Activated naive CD8-positive, alpha-beta T cell treated with anti-CD3 and anti-CD28 coated beads, Interleukin-2, amount 50 U/mL, for 24 hours (primary cell): ENCODE measurements at regions not wholly inside any gene's neighbourhood (a gene's known extent, or its start where the extent isn't known, plus 50 kb on each side); places are given as distances from the start of the nearest gene placed in this dataset.

ENCODE experiments used
- ATAC-seq: fragments of 150-1000 bp; cut with Tn5 transposase; one replicate; pipeline ENCODE4 v1.10.0; 2021
- DNase-seq: peaks from one replicate; pipeline ENCODE4 v3.0.0; 2021
- H3K27ac Mint-ChIP-seq: one replicate; pipeline ENCODE4 v1.8.0; 2021; ENCODE audit warnings: mild to moderate bottlenecking, mixed read lengths
- H3K27me3 Mint-ChIP-seq: one replicate; pipeline ENCODE4 v1.8.0; 2021; ENCODE audit warnings: mixed read lengths
- H3K36me3 Mint-ChIP-seq: one replicate; pipeline ENCODE4 v1.8.0; 2021; ENCODE audit warnings: low read depth, mixed read lengths
- H3K4me1 Mint-ChIP-seq: one replicate; pipeline ENCODE4 v1.8.0; 2021; ENCODE audit warnings: mixed read lengths
- H3K4me3 Mint-ChIP-seq: one replicate; pipeline ENCODE4 v1.8.0; 2021; ENCODE audit warnings: mild to moderate bottlenecking, moderate library complexity, mixed read lengths
- H3K9me3 Mint-ChIP-seq: one replicate; pipeline ENCODE4 v1.8.0; 2021; ENCODE audit warnings: mixed read lengths

DNA sequence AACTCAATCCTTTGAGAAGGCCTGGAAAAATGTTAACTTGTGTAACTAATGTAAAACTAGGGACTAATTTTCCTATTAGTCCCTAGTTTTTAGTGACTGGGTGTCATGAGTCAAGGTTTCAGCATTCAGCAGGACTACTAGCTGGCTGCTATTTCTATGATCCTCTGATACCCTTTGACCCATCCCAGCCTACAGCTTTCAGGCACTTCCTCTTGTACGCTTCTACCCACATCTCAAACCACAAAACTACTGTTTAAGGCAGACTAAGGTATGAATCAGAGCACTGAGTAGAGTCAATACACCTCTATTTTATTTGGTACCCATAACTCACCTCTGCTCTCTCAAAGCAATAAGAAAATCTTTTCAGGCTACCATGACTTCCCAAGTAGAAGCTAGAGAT, 809.6 kb downstream of the PDHA2 start:
- ATAC-seq = no peak
- no peak overlapping the region for H3K27ac Mint-ChIP-seq
- no peaks in the 10 kb centered on the region for H3K27me3 Mint-ChIP-seq
- H3K9me3 Mint-ChIP-seq = peaks cover 7% of the 10 kb centered on the region
- H3K36me3 Mint-ChIP-seq = no peaks in the 10 kb centered on the region
- no peak for DNase-seq
- H3K4me1 Mint-ChIP-seq = no peaks in the 10 kb centered on the region
- no peak overlapping the region for H3K4me3 Mint-ChIP-seq

DNA sequence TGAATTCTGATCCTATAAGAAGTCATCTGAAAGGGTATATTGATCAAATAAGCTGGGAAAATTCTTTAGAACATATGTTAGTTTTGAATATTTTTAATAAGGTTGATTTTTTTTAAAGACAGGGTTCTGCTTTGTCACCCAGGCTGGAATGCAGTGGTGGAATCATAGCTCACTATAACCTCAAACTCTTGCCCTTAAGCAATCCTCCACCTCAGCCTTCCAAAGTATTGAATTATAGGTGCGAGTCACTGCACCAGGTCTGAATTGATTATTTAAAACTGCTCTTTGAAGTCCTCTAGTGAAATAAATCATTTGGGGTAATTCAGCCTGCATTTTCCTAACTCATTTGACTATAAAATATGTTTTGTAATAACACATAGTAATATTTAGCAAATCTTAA, 812.3 kb downstream of the PDHA2 start:
- H3K9me3 Mint-ChIP-seq = peaks cover under 1% of the 10 kb centered on the region
- H3K27me3 Mint-ChIP-seq = no peaks in the 10 kb centered on the region
- no peak overlapping the region for H3K4me3 Mint-ChIP-seq
- no peak overlapping the region for H3K27ac Mint-ChIP-seq
- DNase-seq (no peak), ATAC-seq (no peak)
- no peaks in the 10 kb centered on the region for H3K36me3 Mint-ChIP-seq
- H3K4me1 Mint-ChIP-seq = no peaks in the 10 kb centered on the region

DNA sequence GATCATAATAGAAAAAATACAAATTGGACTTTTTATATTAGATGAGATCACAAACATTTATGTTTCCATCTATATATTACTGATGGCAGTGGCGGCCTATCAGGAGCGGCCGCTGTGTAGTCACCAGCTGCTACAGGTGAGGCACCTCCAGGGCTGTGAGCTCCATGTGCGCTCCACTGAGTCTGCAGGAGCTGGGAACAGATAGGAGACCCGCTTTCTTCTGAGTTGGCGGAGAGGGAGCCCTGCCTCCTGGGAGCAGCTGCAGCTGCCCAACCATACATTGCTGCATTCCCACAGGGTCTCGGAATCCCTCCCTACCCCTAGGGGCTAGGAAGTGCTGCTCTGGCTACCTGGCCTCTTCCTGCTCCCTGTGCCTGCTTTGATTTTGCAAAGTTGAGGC, 812.9 kb downstream of the PDHA2 start:
- no peak overlapping the region for H3K27ac Mint-ChIP-seq
- H3K9me3 Mint-ChIP-seq = no peaks in the 10 kb centered on the region
- H3K36me3 Mint-ChIP-seq = no peaks in the 10 kb centered on the region
- H3K27me3 Mint-ChIP-seq = no peaks in the 10 kb centered on the region
- DNase-seq (no peak), ATAC-seq (no peak)
- H3K4me3 Mint-ChIP-seq = no peak overlapping the region
- no peaks in the 10 kb centered on the region for H3K4me1 Mint-ChIP-seq

DNA sequence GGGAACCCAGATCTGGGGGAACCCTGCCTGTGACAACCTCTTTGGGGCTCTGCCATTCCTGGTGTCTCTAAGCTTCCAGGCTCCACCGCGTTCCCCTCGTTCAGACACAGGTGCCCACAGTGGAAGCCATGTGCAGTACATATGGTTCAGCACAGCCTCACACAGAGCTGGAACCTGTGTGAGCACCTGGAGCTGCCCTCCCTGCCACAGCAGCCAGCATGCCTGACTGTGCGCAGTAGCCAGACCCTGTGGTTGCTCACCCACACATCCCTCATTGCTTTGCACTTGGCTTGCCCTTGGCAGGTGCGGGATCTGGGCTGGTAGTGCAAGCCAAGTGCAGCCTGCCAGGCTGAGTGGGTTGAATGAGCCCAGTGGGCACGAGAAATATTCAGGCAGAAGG, 814.2 kb downstream of the PDHA2 start:
- Mint-ChIP-seq H3K9me3 (no peaks in the 10 kb centered on the region), H3K36me3 (no peaks in the 10 kb centered on the region), H3K4me3 (no peak overlapping the region), H3K27me3 (no peaks in the 10 kb centered on the region), H3K4me1 (no peaks in the 10 kb centered on the region), H3K27ac (no peak overlapping the region)
- no peak for DNase-seq
- no peak for ATAC-seq

DNA sequence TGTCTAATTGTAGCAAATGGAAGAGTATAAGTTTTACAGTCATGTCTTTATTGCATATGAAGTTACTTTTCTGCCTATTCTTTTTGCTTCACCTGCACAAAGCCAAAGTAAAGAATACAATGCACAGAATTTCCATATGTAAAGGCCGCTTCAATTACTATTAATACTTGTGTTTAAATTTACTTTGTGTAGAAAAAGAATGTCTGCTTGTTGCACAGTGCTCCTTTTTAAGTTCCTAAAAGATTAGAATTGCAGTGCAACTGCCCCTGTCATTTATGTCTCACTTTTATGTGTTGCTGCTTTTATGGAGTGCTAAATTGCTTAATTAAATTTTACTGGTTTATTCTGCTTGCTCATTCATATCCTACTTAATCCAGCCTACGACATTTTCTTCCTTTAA, 830.5 kb downstream of the PDHA2 start:
- no peak for ATAC-seq
- Mint-ChIP-seq H3K27me3 (no peaks in the 10 kb centered on the region), H3K36me3 (no peaks in the 10 kb centered on the region), H3K9me3 (peaks cover 2% of the 10 kb centered on the region), H3K4me3 (no peak overlapping the region), H3K4me1 (no peaks in the 10 kb centered on the region), H3K27ac (no peak overlapping the region)
- no peak for DNase-seq

DNA sequence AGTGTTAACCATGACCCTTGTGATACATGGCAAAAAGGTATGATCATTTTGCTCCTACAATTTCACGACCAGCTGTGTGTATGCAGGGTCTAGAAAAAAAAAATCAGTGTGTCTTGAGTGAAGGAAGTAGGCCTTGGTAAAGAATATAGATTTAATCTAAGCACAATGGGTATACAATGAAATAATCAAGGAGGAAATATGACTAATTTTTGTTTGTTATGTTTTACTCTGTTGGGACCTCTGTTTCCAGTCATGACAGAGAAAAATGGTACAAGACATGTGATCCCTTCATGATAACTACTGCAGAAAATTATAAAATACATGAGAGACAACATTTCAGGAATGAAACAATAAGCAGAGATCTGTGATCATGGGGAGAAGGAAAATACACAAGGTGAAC, 835.5 kb downstream of the PDHA2 start:
- no peak overlapping the region for H3K27ac Mint-ChIP-seq
- H3K36me3 Mint-ChIP-seq = no peaks in the 10 kb centered on the region
- peaks cover 4% of the 10 kb centered on the region for H3K9me3 Mint-ChIP-seq
- H3K27me3 Mint-ChIP-seq = no peaks in the 10 kb centered on the region
- ATAC-seq (no peak), DNase-seq (no peak)
- no peaks in the 10 kb centered on the region for H3K4me1 Mint-ChIP-seq
- H3K4me3 Mint-ChIP-seq = no peak overlapping the region

DNA sequence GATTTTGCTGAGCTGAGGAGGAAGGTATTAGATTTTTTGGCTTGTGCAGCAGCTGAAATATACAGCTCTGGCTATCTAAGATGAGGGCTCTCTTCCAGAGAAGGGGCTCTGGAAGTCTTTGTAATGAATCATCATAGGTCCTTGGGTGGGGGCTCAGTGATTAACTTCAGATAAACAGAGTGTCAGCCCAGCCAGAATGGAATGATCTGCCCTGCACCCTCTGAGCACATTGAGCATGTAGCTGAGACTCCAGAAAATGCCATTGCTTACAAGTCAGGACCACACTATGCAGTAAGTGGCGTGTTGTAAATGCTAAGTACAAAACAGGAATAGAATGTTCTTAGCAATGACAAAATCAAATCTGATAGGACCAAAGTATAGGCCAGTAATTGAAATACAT, 836.0 kb downstream of the PDHA2 start:
- ATAC-seq (no peak), DNase-seq (no peak)
- peaks cover 4% of the 10 kb centered on the region for H3K9me3 Mint-ChIP-seq
- no peak overlapping the region for H3K27ac Mint-ChIP-seq
- H3K27me3 Mint-ChIP-seq = no peaks in the 10 kb centered on the region
- H3K4me3 Mint-ChIP-seq = no peak overlapping the region
- no peaks in the 10 kb centered on the region for H3K36me3 Mint-ChIP-seq
- no peaks in the 10 kb centered on the region for H3K4me1 Mint-ChIP-seq

DNA sequence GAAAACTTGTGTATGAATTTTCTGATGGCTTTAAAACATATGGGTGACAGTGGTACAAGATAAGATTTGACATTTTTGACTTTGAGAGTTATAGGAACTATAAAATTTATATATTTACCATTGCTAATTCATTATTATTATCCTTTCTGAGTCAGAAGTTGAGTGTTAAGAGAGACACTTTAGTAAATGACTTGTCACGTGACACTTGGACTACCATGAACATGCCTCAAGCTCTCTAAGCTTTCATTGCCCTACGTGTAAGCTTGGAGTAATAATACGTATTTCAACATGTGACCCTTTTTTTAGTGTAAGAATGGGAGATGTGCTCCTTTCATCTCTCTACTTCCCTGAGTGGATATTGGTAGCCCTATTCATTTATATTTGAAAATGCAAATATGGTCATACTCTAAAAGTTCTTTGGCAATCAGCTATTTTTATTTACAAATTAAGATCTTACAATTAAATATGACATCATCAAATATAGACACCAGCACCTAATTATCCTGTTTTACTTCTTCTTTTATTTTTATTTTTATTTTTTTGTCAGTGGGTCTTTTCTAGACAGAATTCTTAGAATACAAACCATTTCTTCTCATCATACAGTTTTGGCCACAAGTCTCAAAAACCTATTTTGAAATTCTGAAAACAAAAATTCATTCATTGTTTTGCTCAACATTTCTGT, 837.0 kb downstream of the PDHA2 start:
- Mint-ChIP-seq H3K27me3 (no peaks in the 10 kb centered on the region), H3K4me3 (no peak overlapping the region), H3K27ac (no peak overlapping the region), H3K4me1 (no peaks in the 10 kb centered on the region), H3K9me3 (peaks cover 4% of the 10 kb centered on the region), H3K36me3 (no peaks in the 10 kb centered on the region)
- no peak for DNase-seq
- no peak for ATAC-seq

DNA sequence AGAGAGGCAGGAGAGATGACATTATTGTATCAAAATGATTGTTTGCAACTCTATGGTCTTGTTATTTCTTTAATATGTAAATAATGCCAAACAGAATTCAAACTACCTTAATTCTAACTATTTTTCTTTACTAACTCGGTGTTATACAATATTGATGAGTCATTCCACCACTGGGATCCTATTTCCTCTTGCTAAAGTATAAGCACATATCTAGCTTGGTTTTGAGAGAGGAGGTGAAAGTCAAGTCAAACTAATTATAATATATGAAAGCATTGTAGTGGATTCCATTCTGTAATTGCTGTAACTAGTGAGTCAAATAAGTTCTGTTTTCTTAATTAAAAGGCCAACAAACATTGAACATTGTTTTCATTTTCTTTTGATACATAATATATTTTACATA, 837.6 kb downstream of the PDHA2 start:
- peaks cover 4% of the 10 kb centered on the region for H3K9me3 Mint-ChIP-seq
- no peaks in the 10 kb centered on the region for H3K27me3 Mint-ChIP-seq
- no peaks in the 10 kb centered on the region for H3K36me3 Mint-ChIP-seq
- DNase-seq = no peak
- no peaks in the 10 kb centered on the region for H3K4me1 Mint-ChIP-seq
- no peak overlapping the region for H3K27ac Mint-ChIP-seq
- no peak for ATAC-seq
- H3K4me3 Mint-ChIP-seq = no peak overlapping the region

DNA sequence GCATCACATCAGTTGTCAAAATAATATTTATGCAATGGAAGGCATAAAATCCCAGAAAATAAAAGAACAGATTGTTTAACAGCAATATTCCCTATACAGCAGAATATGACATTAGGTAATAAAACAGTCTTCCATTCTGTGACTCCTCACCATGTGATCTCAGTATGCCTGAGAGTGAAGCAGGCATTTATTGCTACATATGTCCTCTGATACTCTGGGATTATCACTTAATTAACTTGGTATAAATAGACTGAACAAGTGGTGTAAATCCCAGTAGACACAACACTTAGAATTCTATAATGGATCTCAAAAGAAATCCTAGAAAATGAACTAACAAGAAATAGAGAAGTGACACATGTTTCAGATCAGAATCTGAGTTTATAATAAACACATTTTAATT, 841.3 kb downstream of the PDHA2 start:
- DNase-seq (no peak), ATAC-seq (no peak)
- no peak overlapping the region for H3K4me3 Mint-ChIP-seq
- no peaks in the 10 kb centered on the region for H3K36me3 Mint-ChIP-seq
- H3K9me3 Mint-ChIP-seq = peaks cover 9% of the 10 kb centered on the region
- no peaks in the 10 kb centered on the region for H3K27me3 Mint-ChIP-seq
- H3K27ac Mint-ChIP-seq = no peak overlapping the region
- no peaks in the 10 kb centered on the region for H3K4me1 Mint-ChIP-seq

DNA sequence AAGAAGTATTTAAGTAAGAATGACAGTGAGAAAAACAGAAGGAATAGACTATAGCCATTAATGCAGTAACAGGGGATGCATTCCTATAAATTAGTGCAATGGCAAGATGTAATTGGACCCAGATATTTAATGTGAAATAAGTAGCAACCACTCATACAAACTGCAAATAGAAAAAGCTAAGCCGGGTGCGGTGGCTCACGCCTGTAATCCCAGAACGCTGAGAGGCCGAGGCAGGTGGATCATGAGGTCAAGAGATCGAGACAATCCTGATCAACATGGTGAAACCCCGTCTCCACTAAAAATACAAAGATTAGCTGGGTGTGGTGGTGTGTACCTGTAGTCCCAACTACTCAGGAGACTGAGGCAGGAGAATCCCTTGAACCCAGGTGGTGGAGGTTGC, 845.8 kb downstream of the PDHA2 start:
- no peak for DNase-seq
- no peaks in the 10 kb centered on the region for H3K4me1 Mint-ChIP-seq
- H3K4me3 Mint-ChIP-seq = no peak overlapping the region
- H3K36me3 Mint-ChIP-seq = no peaks in the 10 kb centered on the region
- no peak for ATAC-seq
- H3K27ac Mint-ChIP-seq = no peak overlapping the region
- peaks cover 14% of the 10 kb centered on the region for H3K9me3 Mint-ChIP-seq
- H3K27me3 Mint-ChIP-seq = no peaks in the 10 kb centered on the region

DNA sequence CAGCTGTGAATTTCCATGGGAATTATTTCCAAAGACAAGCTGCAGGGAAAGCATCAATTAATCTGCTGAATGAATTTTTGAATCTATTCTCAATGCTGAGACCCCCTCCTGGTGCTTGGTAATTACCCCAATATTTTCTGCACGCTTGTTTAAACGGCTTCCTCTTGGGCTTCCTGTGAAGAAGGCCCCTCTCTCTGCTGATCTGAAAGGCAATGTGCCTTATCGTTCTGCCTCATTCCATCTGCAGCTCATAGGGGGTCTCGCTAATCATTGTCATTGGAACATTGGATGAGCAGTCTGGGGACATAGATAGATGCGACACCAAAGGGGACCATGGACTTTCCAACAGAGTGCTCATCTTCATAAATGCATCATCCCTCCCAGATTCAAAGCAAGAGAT, 851.6 kb downstream of the PDHA2 start:
- Mint-ChIP-seq H3K27ac (no peak overlapping the region), H3K4me1 (no peaks in the 10 kb centered on the region), H3K9me3 (peaks cover 14% of the 10 kb centered on the region), H3K27me3 (no peaks in the 10 kb centered on the region), H3K36me3 (no peaks in the 10 kb centered on the region), H3K4me3 (no peak overlapping the region)
- no peak for DNase-seq
- no peak for ATAC-seq

DNA sequence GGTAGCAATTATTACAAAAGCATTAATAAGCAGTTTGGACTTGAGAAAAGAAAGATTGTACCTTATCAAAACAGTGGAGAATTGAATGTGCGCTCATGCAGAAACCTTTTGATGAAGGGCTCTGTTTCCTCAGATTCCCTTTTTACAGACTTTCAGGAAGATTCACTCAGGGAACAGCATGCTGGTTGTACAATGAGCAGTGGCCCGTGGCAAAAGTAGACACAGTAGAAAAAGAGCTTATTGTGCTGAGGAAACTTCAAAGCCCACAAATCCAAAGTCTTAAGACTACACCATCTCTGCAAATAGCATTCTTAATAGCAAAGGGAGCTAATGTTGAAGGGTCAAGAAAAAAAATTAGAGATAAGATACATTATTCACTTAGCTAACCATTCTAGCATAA, 858.9 kb downstream of the PDHA2 start:
- Mint-ChIP-seq H3K9me3 (peaks cover 17% of the 10 kb centered on the region), H3K27me3 (no peaks in the 10 kb centered on the region), H3K4me1 (no peaks in the 10 kb centered on the region), H3K4me3 (no peak overlapping the region), H3K27ac (no peak overlapping the region), H3K36me3 (no peaks in the 10 kb centered on the region)
- ATAC-seq (no peak), DNase-seq (no peak)

DNA sequence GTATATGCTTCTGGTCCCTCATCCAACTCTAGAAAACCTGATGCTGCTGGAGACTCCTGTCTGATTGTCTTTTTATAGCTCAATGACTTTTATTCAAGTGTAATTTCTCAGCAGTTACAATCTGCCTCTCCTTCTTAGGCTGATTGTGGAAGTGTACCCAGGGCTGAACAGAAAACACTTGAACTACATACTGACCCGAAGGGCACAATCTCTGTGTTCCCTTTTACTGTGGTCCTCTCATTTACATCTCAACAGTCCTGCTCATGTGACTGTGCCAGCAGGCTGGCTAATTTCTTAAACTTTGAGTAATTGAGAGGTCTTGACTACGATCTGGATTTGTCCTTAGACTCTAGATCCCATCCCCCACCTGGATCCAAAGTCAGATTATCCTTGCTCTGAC, 863.4 kb downstream of the PDHA2 start:
- no peak for DNase-seq
- H3K27me3 Mint-ChIP-seq = no peaks in the 10 kb centered on the region
- ATAC-seq = no peak
- no peak overlapping the region for H3K4me3 Mint-ChIP-seq
- no peaks in the 10 kb centered on the region for H3K4me1 Mint-ChIP-seq
- H3K9me3 Mint-ChIP-seq = peaks cover 16% of the 10 kb centered on the region
- no peak overlapping the region for H3K27ac Mint-ChIP-seq
- no peaks in the 10 kb centered on the region for H3K36me3 Mint-ChIP-seq

DNA sequence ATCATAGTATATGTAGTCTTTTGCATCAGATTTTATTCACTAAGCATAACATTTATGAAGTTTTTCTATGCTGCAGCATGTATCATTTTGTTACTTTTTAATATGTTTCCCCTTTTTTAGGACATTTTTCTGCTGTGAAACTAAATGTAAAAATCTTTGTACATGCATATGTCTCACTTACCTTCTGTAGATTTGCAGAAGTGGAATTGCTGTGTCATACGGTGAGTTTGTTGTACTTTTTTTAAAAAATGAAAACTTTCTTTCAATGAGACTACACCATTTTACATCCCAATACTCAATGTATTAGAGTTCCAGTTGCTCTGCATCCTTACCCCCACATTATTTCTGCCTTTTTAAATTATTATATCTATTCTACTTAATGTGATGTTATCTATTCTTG, 868.9 kb downstream of the PDHA2 start:
- ATAC-seq = no peak
- Mint-ChIP-seq H3K4me3 (no peak overlapping the region), H3K4me1 (no peaks in the 10 kb centered on the region), H3K27ac (no peak overlapping the region), H3K9me3 (peaks cover 8% of the 10 kb centered on the region), H3K27me3 (no peaks in the 10 kb centered on the region), H3K36me3 (no peaks in the 10 kb centered on the region)
- no peak for DNase-seq

DNA sequence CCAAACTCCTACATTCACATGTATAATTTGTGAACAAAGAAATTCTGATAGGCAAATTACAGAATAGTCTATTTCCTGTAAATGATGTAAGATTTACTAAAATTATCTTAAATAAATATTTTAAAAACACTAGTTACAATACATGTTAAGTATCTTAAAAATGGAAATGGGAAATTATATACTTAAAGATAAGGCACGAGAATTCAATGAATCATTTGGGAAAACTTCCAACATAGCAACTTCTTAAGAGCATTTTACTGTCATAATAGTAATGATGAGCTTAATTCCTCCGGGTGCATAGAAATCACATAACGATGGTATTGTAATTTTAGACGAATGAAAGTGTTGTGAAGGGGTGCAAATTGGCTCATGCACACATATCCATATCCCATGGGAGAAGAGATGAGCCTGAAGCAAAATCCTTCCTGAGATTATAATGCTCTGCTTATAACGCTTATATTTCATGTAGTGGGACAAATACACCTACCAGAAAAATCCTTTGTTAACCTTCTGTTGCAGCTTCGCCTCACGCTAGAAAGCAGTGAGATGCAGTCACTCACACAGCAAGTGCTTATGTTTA, 873.5 kb downstream of the PDHA2 start:
- H3K27ac Mint-ChIP-seq = no peak overlapping the region
- no peaks in the 10 kb centered on the region for H3K27me3 Mint-ChIP-seq
- H3K36me3 Mint-ChIP-seq = no peaks in the 10 kb centered on the region
- H3K4me3 Mint-ChIP-seq = no peak overlapping the region
- DNase-seq (no peak), ATAC-seq (no peak)
- no peaks in the 10 kb centered on the region for H3K4me1 Mint-ChIP-seq
- peaks cover 4% of the 10 kb centered on the region for H3K9me3 Mint-ChIP-seq
